ENCODE measurements at regions not wholly inside any gene's neighbourhood (a gene's known extent, or its start where the extent isn't known, plus 50 kb on each side); places are given as distances from the start of the nearest gene placed in this dataset.
A peak's percentile ranks its signal among the peaks of the same experiment; 100 is the strongest.
"Not testable (repeated sequence)": the region's sequence is repeated elsewhere in the genome, so short reads cannot be mapped to it uniquely, and the experiment has no call there.

GRCh38 chr10:23657677-23658076, 218.8 kb downstream of the OTUD1 start:
- no peak for DNase-seq

GRCh38 chr10:23671866-23672265, 233.0 kb downstream of the OTUD1 start:
- DNase-seq = not testable (repeated sequence)

- DNase-seq = no peak
Observed at GRCh38 chr10:23675585-23675984, 236.7 kb downstream of the OTUD1 start.

- DNase-seq = no peak
Observed at GRCh38 chr10:23676296-23676695, 237.4 kb downstream of the OTUD1 start.

GRCh38 chr10:23686722-23687121, 247.8 kb downstream of the OTUD1 start:
- no peak for DNase-seq

GRCh38 chr10:23692736-23693135, 253.9 kb downstream of the OTUD1 start:
- DNase-seq = no peak

- DNase-seq = no peak
Observed at GRCh38 chr10:23693501-23693901, 254.6 kb downstream of the OTUD1 start.

- no peak for DNase-seq
Observed at GRCh38 chr10:23693925-23694324, 255.1 kb downstream of the OTUD1 start.

- DNase-seq = no peak
Observed at GRCh38 chr10:23694446-23694920, 255.6 kb downstream of the OTUD1 start.

GRCh38 chr10:23694921-23695824, 256.3 kb downstream of the OTUD1 start:
- no peak for DNase-seq

GRCh38 chr10:23695825-23696420, 257.0 kb downstream of the OTUD1 start:
- no peak for DNase-seq

GRCh38 chr10:23696476-23696875, 257.6 kb downstream of the OTUD1 start:
- no peak for DNase-seq

GRCh38 chr10:23702977-23703414, 264.1 kb downstream of the OTUD1 start:
- DNase-seq = peak; percentile 23

GRCh38 chr10:23715363-23715762, 276.5 kb downstream of the OTUD1 start:
- no peak for DNase-seq

GRCh38 chr10:23717913-23718312, 279.0 kb downstream of the OTUD1 start:
- no peak for DNase-seq

GRCh38 chr10:23718946-23719345, 280.1 kb downstream of the OTUD1 start:
- DNase-seq = no peak

GRCh38 chr10:23723796-23724195, 284.9 kb downstream of the OTUD1 start:
- no peak for DNase-seq

- DNase-seq = no peak
Observed at GRCh38 chr10:23725548-23725947, 286.7 kb downstream of the OTUD1 start.

GRCh38 chr10:23742368-23742767, 303.5 kb downstream of the OTUD1 start:
- DNase-seq = no peak

GRCh38 chr10:23742807-23743206, 303.9 kb downstream of the OTUD1 start:
- DNase-seq = peak; percentile 13

- no peak for DNase-seq
Observed at GRCh38 chr10:23754179-23754578, 315.3 kb downstream of the OTUD1 start.

- DNase-seq = no peak
Observed at GRCh38 chr10:23754941-23755340, 316.1 kb downstream of the OTUD1 start.

GRCh38 chr10:23755556-23755955, 316.7 kb downstream of the OTUD1 start:
- DNase-seq = no peak

GRCh38 chr10:23768281-23768680, 329.4 kb downstream of the OTUD1 start:
- no peak for DNase-seq
